ENCODE measurements at regions not wholly inside any gene's neighbourhood (a gene's known extent, or its start where the extent isn't known, plus 50 kb on each side); places are given as distances from the start of the nearest gene placed in this dataset.

- no peak for DNase-seq (ENCODE audit: low spot score in 2 of 2)
- intact Hi-C loops (cut with DNase I): no loop called here
- no peak overlapping the region for H3K27ac ChIP-seq
These were observed 664.9 kb downstream of the CDH8 start for GRCh38 chr16:61371388-61371787.

GRCh38 chr16:61370564-61370963 lies 665.7 kb downstream of the CDH8 start:
- DNase-seq (ENCODE audit: low spot score in 2 of 2): no peak
- TF ChIP-seq CTCF (IDR thresholded peaks at IDR 0.05): no peak
- no peaks in the 10 kb centered on the region for H3K9me3 ChIP-seq
- H3K27ac ChIP-seq: no peak overlapping the region
- H3K4me3 ChIP-seq: no peak overlapping the region
- no peaks in the 10 kb centered on the region for H3K27me3 ChIP-seq
- H3K36me3 ChIP-seq: no peaks in the 10 kb centered on the region
- no peaks in the 10 kb centered on the region for H3K4me1 ChIP-seq
- intact Hi-C loops (cut with DNase I): no loop called here

More at GRCh38 chr16:61371388-61371787, 664.9 kb downstream of the CDH8 start:
- Histone ChIP-seq H3K4me3 (no peak overlapping the region), H3K27me3 (no peaks in the 10 kb centered on the region), H3K36me3 (no peaks in the 10 kb centered on the region), H3K4me1 (no peaks in the 10 kb centered on the region), H3K9me3 (no peaks in the 10 kb centered on the region)
- no peak for TF ChIP-seq CTCF (IDR thresholded peaks at IDR 0.05)

GRCh38 chr16:61366006-61366405 lies 670.2 kb downstream of the CDH8 start:
- H3K27me3 ChIP-seq: no peaks in the 10 kb centered on the region
- no peaks in the 10 kb centered on the region for H3K36me3 ChIP-seq
- no peak overlapping the region for H3K4me3 ChIP-seq
- no peak overlapping the region for H3K27ac ChIP-seq
- intact Hi-C loops (cut with DNase I): no loop called here
- no peaks in the 10 kb centered on the region for H3K4me1 ChIP-seq
- no peaks in the 10 kb centered on the region for H3K9me3 ChIP-seq
- TF ChIP-seq CTCF (IDR thresholded peaks at IDR 0.05): no peak
- no peak for DNase-seq (ENCODE audit: low spot score in 2 of 2)

GRCh38 chr16:61364990-61365389 lies 671.2 kb downstream of the CDH8 start:
- Histone ChIP-seq H3K27ac (no peak overlapping the region), H3K9me3 (no peaks in the 10 kb centered on the region), H3K4me1 (no peaks in the 10 kb centered on the region), H3K4me3 (no peak overlapping the region), H3K36me3 (no peaks in the 10 kb centered on the region), H3K27me3 (no peaks in the 10 kb centered on the region)
- no peak for TF ChIP-seq CTCF (IDR thresholded peaks at IDR 0.05)
- intact Hi-C loops (cut with DNase I): no loop called here
- no peak for DNase-seq (ENCODE audit: low spot score in 2 of 2)

GRCh38 chr16:61362585-61362984 lies 673.7 kb downstream of the CDH8 start:
- intact Hi-C loops (cut with DNase I): no loop called here
- TF ChIP-seq CTCF (IDR thresholded peaks at IDR 0.05): no peak
- H3K9me3 ChIP-seq: no peaks in the 10 kb centered on the region
- no peak overlapping the region for H3K4me3 ChIP-seq
- no peak for DNase-seq (ENCODE audit: low spot score in 2 of 2)
- H3K27me3 ChIP-seq: no peaks in the 10 kb centered on the region
- H3K4me1 ChIP-seq: no peaks in the 10 kb centered on the region
- no peaks in the 10 kb centered on the region for H3K36me3 ChIP-seq
- H3K27ac ChIP-seq: no peak overlapping the region

- intact Hi-C loops (cut with DNase I): no loop called here
- no peaks in the 10 kb centered on the region for H3K27me3 ChIP-seq
- H3K9me3 ChIP-seq: no peaks in the 10 kb centered on the region
- H3K4me3 ChIP-seq: no peak overlapping the region
- no peaks in the 10 kb centered on the region for H3K36me3 ChIP-seq
- TF ChIP-seq CTCF (IDR thresholded peaks at IDR 0.05): no peak
- H3K4me1 ChIP-seq: no peaks in the 10 kb centered on the region
- no peak overlapping the region for H3K27ac ChIP-seq
- DNase-seq (ENCODE audit: low spot score in 2 of 2): no peak
These were observed 691.4 kb downstream of the CDH8 start for GRCh38 chr16:61344791-61345190.
